CD4-positive, alpha-beta T cell (primary cell): ENCODE measurements at regions not wholly inside any gene's neighbourhood (a gene's known extent, or its start where the extent isn't known, plus 50 kb on each side); places are given as distances from the start of the nearest gene placed in this dataset.

Experiments used
- ATAC-seq: fragments of 200-7000 bp; cut with Tn5 transposase; one replicate; pipeline ENCODE4 v1.10.0; 2022; ENCODE audit warnings: mild to moderate bottlenecking; ENCODE audit not compliant: poor library complexity
- CTCF ChIA-PET: fragments of 350-600 bp; sonication (Branson Sonifier 250); formaldehyde crosslinking; loops from one replicate; lab custom pipeline; 2021; ENCODE audit warnings: antibody characterized with exemption, inconsistent platforms; lab: Charles Lee
- POLR2A ChIA-PET: fragments of 350-600 bp; sonication (Branson Sonifier 250); formaldehyde crosslinking; loops from one replicate; lab custom pipeline; 2021; ENCODE audit warnings: antibody characterized with exemption, inconsistent platforms; lab: Charles Lee
- DNase-seq, 14 experiments: peaks; one replicate each; pipeline ENCODE4 v3.0.0-alpha.2; 2013 to 2020; ENCODE audit warnings: mixed read lengths in 2 of 14
- H3K27ac ChIP-seq, 2 donors: one replicate each; pipeline versions ENCODE4 v1.5.1 to v1.7.0; 2013; ENCODE audit warnings: low read length in 2 of 2, low read depth in 1 of 2, mild to moderate bottlenecking in 1 of 2
- H3K27me3 ChIP-seq, 2 experiments: 1 replicate in 1 of 2; 2 replicates in 1 of 2; pipeline versions ENCODE4 v1.6.1 to v1.7.0; 2013; ENCODE audit warnings: low read length in 2 of 2, control low read depth in 1 of 2, mild to moderate bottlenecking in 1 of 2, moderate library complexity in 1 of 2; ENCODE audit not compliant: insufficient read depth in 2 of 2, control insufficient read depth in 1 of 2
- H3K36me3 ChIP-seq: one replicate; pipeline ENCODE4 v1.6.1; 2013; ENCODE audit warnings: low read length, control low read depth; ENCODE audit not compliant: insufficient read depth
- H3K4me1 ChIP-seq: one replicate; pipeline ENCODE4 v1.6.1; 2013; ENCODE audit warnings: low read length, control low read depth; ENCODE audit not compliant: insufficient read depth
- H3K4me3 ChIP-seq: one replicate; pipeline ENCODE4 v1.5.1; 2013; ENCODE audit warnings: mild to moderate bottlenecking, low read length, moderate library complexity
- H3K9me3 ChIP-seq, 2 experiments: 1 replicate in 1 of 2; 2 replicates in 1 of 2; pipeline versions ENCODE4 v1.6.1 to v1.7.0; 2013; ENCODE audit warnings: low read length in 2 of 2, mild to moderate bottlenecking in 2 of 2, control low read depth in 1 of 2, moderate library complexity in 1 of 2; ENCODE audit not compliant: control insufficient read depth in 1 of 2, insufficient read depth in 1 of 2
- H3K27ac Mint-ChIP-seq: one replicate; pipeline ENCODE4 v1.8.0; 2020; ENCODE audit warnings: mixed read lengths
- H3K27me3 Mint-ChIP-seq: one replicate; pipeline ENCODE4 v1.8.0; 2021; ENCODE audit warnings: mixed read lengths
- H3K36me3 Mint-ChIP-seq: one replicate; pipeline ENCODE4 v1.8.0; 2021; ENCODE audit warnings: low read depth, mixed read lengths
- H3K4me1 Mint-ChIP-seq: one replicate; pipeline ENCODE4 v1.8.0; 2021; ENCODE audit warnings: low read depth, mixed read lengths
- H3K4me3 Mint-ChIP-seq: one replicate; pipeline ENCODE4 v1.8.0; 2020; ENCODE audit warnings: mild to moderate bottlenecking, mixed read lengths
- H3K9me3 Mint-ChIP-seq: one replicate; pipeline ENCODE4 v1.8.0; 2020; ENCODE audit warnings: mixed read lengths
- CTCF ChIP-seq: fragments of 200-600 bp; IDR thresholded peaks from one replicate; pipeline ENCODE4 v1.8.0; 2022; ENCODE audit warnings: antibody characterized with exemption, mild to moderate bottlenecking
- intact Hi-C, 2 experiments: fragments of 100-400 bp; cut with DNase I in 1 of 2; cut with micrococcal nuclease in 1 of 2; formaldehyde crosslinking; loops; one replicate each; pipeline versions ENCODE4 v1.15.1 to v1.9.0; 2023 to 2025; cut with DNase I, micrococcal nuclease

GRCh38 chr13:81302125-81302524 is 961.2 kb upstream of the SPRY2 start:
- DNase-seq: no peak
- no peaks in the 10 kb centered on the region for H3K27me3 Mint-ChIP-seq
- H3K27ac ChIP-seq: no peak overlapping the region
- no peaks in the 10 kb centered on the region for H3K36me3 ChIP-seq
- intact Hi-C loops: no loop called here
- no peaks in the 10 kb centered on the region for H3K4me1 Mint-ChIP-seq
- POLR2A ChIA-PET: no interaction called here
- no peaks in the 10 kb centered on the region for H3K9me3 Mint-ChIP-seq
- ATAC-seq: no peak
- no peaks in the 10 kb centered on the region for H3K36me3 Mint-ChIP-seq
- H3K4me3 Mint-ChIP-seq: no peak overlapping the region
- H3K27ac Mint-ChIP-seq: no peak overlapping the region
- no peaks in the 10 kb centered on the region for H3K9me3 ChIP-seq
- no peaks in the 10 kb centered on the region for H3K27me3 ChIP-seq
- no peak for TF ChIP-seq CTCF
- CTCF ChIA-PET: no interaction called here
- no peaks in the 10 kb centered on the region for H3K4me1 ChIP-seq
- H3K4me3 ChIP-seq: no peak overlapping the region

GRCh38 chr13:81295177-81295576 is 954.3 kb upstream of the SPRY2 start:
- Mint-ChIP-seq H3K27me3 (no peaks in the 10 kb centered on the region), H3K4me3 (no peak overlapping the region), H3K27ac (no peak overlapping the region), H3K4me1 (no peaks in the 10 kb centered on the region), H3K36me3 (no peaks in the 10 kb centered on the region), H3K9me3 (peaks cover 8% of the 10 kb centered on the region)
- Histone ChIP-seq H3K27me3 (no peaks in the 10 kb centered on the region), H3K9me3 (peaks cover 0 to 7% of the 10 kb centered on the region in 2 experiments), H3K4me1 (no peaks in the 10 kb centered on the region), H3K27ac (no peak overlapping the region), H3K4me3 (no peak overlapping the region), H3K36me3 (no peaks in the 10 kb centered on the region)
- DNase-seq: no peak
- ChIA-PET POLR2A (no interaction called here), CTCF (interaction anchor here (0.8 kb wide), 1 partner anchor 13 kb away, joined by 3 read pairs; no protein-coding TSS in a partner anchor)
- ATAC-seq: no peak
- no peak for TF ChIP-seq CTCF
- intact Hi-C loops: no loop called here

- intact Hi-C loops: no loop called here
- no peak overlapping the region for H3K4me3 ChIP-seq
- no peaks in the 10 kb centered on the region for H3K36me3 ChIP-seq
- no peaks in the 10 kb centered on the region for H3K27me3 ChIP-seq
- no peaks in the 10 kb centered on the region for H3K4me1 ChIP-seq
- Mint-ChIP-seq H3K27me3 (no peaks in the 10 kb centered on the region), H3K4me3 (no peak overlapping the region), H3K36me3 (no peaks in the 10 kb centered on the region), H3K27ac (no peak overlapping the region), H3K9me3 (peaks cover 8% of the 10 kb centered on the region), H3K4me1 (no peaks in the 10 kb centered on the region)
- no peak for ATAC-seq
- DNase-seq: no peak
- H3K9me3 ChIP-seq: peaks cover 0 to 7% of the 10 kb centered on the region in 2 experiments
- no peak overlapping the region for H3K27ac ChIP-seq
- POLR2A ChIA-PET: no interaction called here
- CTCF ChIA-PET: no interaction called here
- TF ChIP-seq CTCF: no peak
These were observed 952.8 kb upstream of the SPRY2 start for GRCh38 chr13:81293594-81294164.
